ENCODE measurements at regions not wholly inside any gene's neighbourhood (a gene's known extent, or its start where the extent isn't known, plus 50 kb on each side); places are given as distances from the start of the nearest gene placed in this dataset.

- intact Hi-C loops (cut with DNase I): no loop called here
- no peaks in the 10 kb centered on the region for H3K36me3 ChIP-seq (ENCODE audit: control insufficient read depth in 1 of 2, insufficient read depth in 2 of 2, low read length in 1 of 2)
- 91 to 92% methylated on average over 9 of the region's 9 CpGs for WGBS, 2 donors
- no peaks in the 10 kb centered on the region for H3K27me3 ChIP-seq (ENCODE audit: control insufficient read depth in 1 of 2, insufficient read depth in 2 of 2, low read length in 1 of 2)
- no peak overlapping the region for H3K27ac ChIP-seq (ENCODE audit: low read depth in 1 of 2, low read length in 2 of 2)
- ATAC-seq (ENCODE audit: low FRiP score): no peak
- no peaks in the 10 kb centered on the region for H3K9me3 ChIP-seq (ENCODE audit: control insufficient read depth, low read length)
- H3K4me1 ChIP-seq (ENCODE audit: control insufficient read depth in 1 of 2, insufficient read depth in 2 of 2, low read length in 2 of 2): no peaks in the 10 kb centered on the region
- no peak overlapping the region for H3K4me3 ChIP-seq (ENCODE audit: low read length in 2 of 2)
- peak in 1 of 2 donors; percentile 45 for DNase-seq
Measured at GRCh38 chr14:99347561-99347960, 75.6 kb upstream of the BCL11B start.

GRCh38 chr14:99346470-99347080 lies 74.6 kb upstream of the BCL11B start:
- H3K27ac ChIP-seq (ENCODE audit: low read depth in 1 of 2, low read length in 2 of 2): no peak overlapping the region
- no peaks in the 10 kb centered on the region for H3K4me1 ChIP-seq (ENCODE audit: control insufficient read depth in 1 of 2, insufficient read depth in 2 of 2, low read length in 2 of 2)
- no peak for ATAC-seq (ENCODE audit: low FRiP score)
- H3K9me3 ChIP-seq (ENCODE audit: control insufficient read depth, low read length): no peaks in the 10 kb centered on the region
- 76 to 78% methylated on average over 11 of the region's 11 CpGs for WGBS, 2 donors
- H3K4me3 ChIP-seq (ENCODE audit: low read length in 2 of 2): no peak overlapping the region
- intact Hi-C loops (cut with DNase I): no loop called here
- DNase-seq: peak in 1 of 2 donors; percentile 57
- H3K36me3 ChIP-seq (ENCODE audit: control insufficient read depth in 1 of 2, insufficient read depth in 2 of 2, low read length in 1 of 2): no peaks in the 10 kb centered on the region
- no peaks in the 10 kb centered on the region for H3K27me3 ChIP-seq (ENCODE audit: control insufficient read depth in 1 of 2, insufficient read depth in 2 of 2, low read length in 1 of 2)

GRCh38 chr14:99345472-99345871 lies 73.5 kb upstream of the BCL11B start:
- Histone ChIP-seq H3K9me3 (ENCODE audit: control insufficient read depth, low read length) (no peaks in the 10 kb centered on the region), H3K36me3 (ENCODE audit: control insufficient read depth in 1 of 2, insufficient read depth in 2 of 2, low read length in 1 of 2) (no peaks in the 10 kb centered on the region), H3K27ac (ENCODE audit: low read depth in 1 of 2, low read length in 2 of 2) (no peak overlapping the region), H3K4me3 (ENCODE audit: low read length in 2 of 2) (no peak overlapping the region), H3K4me1 (ENCODE audit: control insufficient read depth in 1 of 2, insufficient read depth in 2 of 2, low read length in 2 of 2) (no peaks in the 10 kb centered on the region), H3K27me3 (ENCODE audit: control insufficient read depth in 1 of 2, insufficient read depth in 2 of 2, low read length in 1 of 2) (no peaks in the 10 kb centered on the region)
- ATAC-seq (ENCODE audit: low FRiP score) (no peak), DNase-seq (peak; percentile 9 to 27)
- 65 to 76% methylated on average over 7 of the region's 7 CpGs for WGBS, 2 donors
- intact Hi-C loops (cut with DNase I): no loop called here

GRCh38 chr14:99344051-99344758 lies 72.2 kb upstream of the BCL11B start:
- DNase-seq (peak; percentile 20 to 37), ATAC-seq (ENCODE audit: low FRiP score) (no peak)
- 71 to 78% methylated on average over 20 of the region's 20 CpGs for WGBS, 2 donors
- intact Hi-C loops (cut with DNase I): no loop called here
- H3K27me3 ChIP-seq (ENCODE audit: control insufficient read depth in 1 of 2, insufficient read depth in 2 of 2, low read length in 1 of 2): no peaks in the 10 kb centered on the region
- no peaks in the 10 kb centered on the region for H3K9me3 ChIP-seq (ENCODE audit: control insufficient read depth, low read length)
- no peaks in the 10 kb centered on the region for H3K36me3 ChIP-seq (ENCODE audit: control insufficient read depth in 1 of 2, insufficient read depth in 2 of 2, low read length in 1 of 2)
- H3K4me1 ChIP-seq (ENCODE audit: control insufficient read depth in 1 of 2, insufficient read depth in 2 of 2, low read length in 2 of 2): no peaks in the 10 kb centered on the region
- H3K4me3 ChIP-seq (ENCODE audit: low read length in 2 of 2): no peak overlapping the region
- no peak overlapping the region for H3K27ac ChIP-seq (ENCODE audit: low read depth in 1 of 2, low read length in 2 of 2)

GRCh38 chr14:99342906-99343305 lies 70.9 kb upstream of the BCL11B start:
- intact Hi-C loops (cut with DNase I): no loop called here
- WGBS, 2 donors: 87 to 95% methylated on average over 7 of the region's 7 CpGs
- no peak for ATAC-seq (ENCODE audit: low FRiP score)

GRCh38 chr14:99342204-99342603 lies 70.2 kb upstream of the BCL11B start:
- WGBS, 2 donors: 77 to 79% methylated on average over 6 of the region's 6 CpGs
- Histone ChIP-seq H3K27ac (ENCODE audit: low read depth in 1 of 2, low read length in 2 of 2) (no peak overlapping the region), H3K4me1 (ENCODE audit: control insufficient read depth in 1 of 2, insufficient read depth in 2 of 2, low read length in 2 of 2) (no peaks in the 10 kb centered on the region), H3K36me3 (ENCODE audit: control insufficient read depth in 1 of 2, insufficient read depth in 2 of 2, low read length in 1 of 2) (no peaks in the 10 kb centered on the region), H3K27me3 (ENCODE audit: control insufficient read depth in 1 of 2, insufficient read depth in 2 of 2, low read length in 1 of 2) (no peaks in the 10 kb centered on the region), H3K4me3 (ENCODE audit: low read length in 2 of 2) (no peak overlapping the region), H3K9me3 (ENCODE audit: control insufficient read depth, low read length) (no peaks in the 10 kb centered on the region)
- ATAC-seq (ENCODE audit: low FRiP score) (no peak), DNase-seq (peak in 1 of 2 donors; percentile 10)
- intact Hi-C loops (cut with DNase I): no loop called here

More at GRCh38 chr14:99342906-99343305, 70.9 kb upstream of the BCL11B start:
- Histone ChIP-seq H3K27ac (ENCODE audit: low read depth in 1 of 2, low read length in 2 of 2) (no peak overlapping the region), H3K4me1 (ENCODE audit: control insufficient read depth in 1 of 2, insufficient read depth in 2 of 2, low read length in 2 of 2) (no peaks in the 10 kb centered on the region), H3K9me3 (ENCODE audit: control insufficient read depth, low read length) (no peaks in the 10 kb centered on the region), H3K36me3 (ENCODE audit: control insufficient read depth in 1 of 2, insufficient read depth in 2 of 2, low read length in 1 of 2) (no peaks in the 10 kb centered on the region), H3K27me3 (ENCODE audit: control insufficient read depth in 1 of 2, insufficient read depth in 2 of 2, low read length in 1 of 2) (no peaks in the 10 kb centered on the region), H3K4me3 (ENCODE audit: low read length in 2 of 2) (no peak overlapping the region)
- peak; percentile 34 to 39 for DNase-seq

- Histone ChIP-seq H3K4me1 (ENCODE audit: control insufficient read depth in 1 of 2, insufficient read depth in 2 of 2, low read length in 2 of 2) (no peaks in the 10 kb centered on the region), H3K4me3 (ENCODE audit: low read length in 2 of 2) (no peak overlapping the region), H3K27me3 (ENCODE audit: control insufficient read depth in 1 of 2, insufficient read depth in 2 of 2, low read length in 1 of 2) (no peaks in the 10 kb centered on the region), H3K36me3 (ENCODE audit: control insufficient read depth in 1 of 2, insufficient read depth in 2 of 2, low read length in 1 of 2) (no peaks in the 10 kb centered on the region), H3K27ac (ENCODE audit: low read depth in 1 of 2, low read length in 2 of 2) (no peak overlapping the region), H3K9me3 (ENCODE audit: control insufficient read depth, low read length) (peaks cover 2% of the 10 kb centered on the region)
- ATAC-seq (ENCODE audit: low FRiP score) (no peak), DNase-seq (no peak)
- WGBS, 2 donors: 79 to 91% methylated on average over 2 of the region's 2 CpGs
- intact Hi-C loops (cut with DNase I): no loop called here
Measured at GRCh38 chr14:99339551-99339950, 67.6 kb upstream of the BCL11B start.

- Histone ChIP-seq H3K4me3 (ENCODE audit: low read length in 2 of 2) (no peak overlapping the region), H3K27ac (ENCODE audit: low read depth in 1 of 2, low read length in 2 of 2) (no peak overlapping the region), H3K9me3 (ENCODE audit: control insufficient read depth, low read length) (peaks cover 2% of the 10 kb centered on the region), H3K27me3 (ENCODE audit: control insufficient read depth in 1 of 2, insufficient read depth in 2 of 2, low read length in 1 of 2) (no peaks in the 10 kb centered on the region), H3K4me1 (ENCODE audit: control insufficient read depth in 1 of 2, insufficient read depth in 2 of 2, low read length in 2 of 2) (no peaks in the 10 kb centered on the region), H3K36me3 (ENCODE audit: control insufficient read depth in 1 of 2, insufficient read depth in 2 of 2, low read length in 1 of 2) (no peaks in the 10 kb centered on the region)
- intact Hi-C loops (cut with DNase I): no loop called here
- ATAC-seq (ENCODE audit: low FRiP score) (no peak), DNase-seq (no peak)
- WGBS, 2 donors: 71% methylated on average over 5 of the region's 5 CpGs
Measured at GRCh38 chr14:99338313-99338712, 66.3 kb upstream of the BCL11B start.
